H1 (cell line): ENCODE measurements at regions not wholly inside any gene's neighbourhood (a gene's known extent, or its start where the extent isn't known, plus 50 kb on each side); places are given as distances from the start of the nearest gene placed in this dataset.

Experiments used
- CTCF ChIA-PET: fragments of 300-600 bp; sonication (Branson Sonifier 250); formaldehyde crosslinking; loops from one replicate; lab custom pipeline; 2021; ENCODE audit not compliant: partially characterized antibody; lab: Charles Lee
- POLR2A ChIA-PET: fragments of 300-600 bp; sonication (Branson Sonifier 250); formaldehyde crosslinking; loops from one replicate; lab custom pipeline; 2021; ENCODE audit warnings: inconsistent platforms; ENCODE audit not compliant: partially characterized antibody; lab: Charles Lee
- DNase-seq, 2 experiments: peaks; one replicate each; pipeline versions ENCODE4 v3.0.0 to v3.0.0-alpha.2; 2010 to 2022; ENCODE audit warnings: low spot score in 2 of 2, low read depth in 1 of 2, mixed read lengths in 1 of 2
- FAIRE-seq: peaks from 2 replicates; lab custom pipeline; 2011; peaks lifted over from hg19 to GRCh38; lab: Jason Lieb, UNC
- H2AFZ ChIP-seq: 2 replicates; pipeline ENCODE4 v1.8.1; 2012; ENCODE audit warnings: low read length, inconsistent platforms
- H2AK5ac ChIP-seq: 2 replicates; pipeline ENCODE4 v1.6.1; 2013; ENCODE audit warnings: low read depth, low read length
- H2BK120ac ChIP-seq: replicated peaks from 2 replicates; pipeline ENCODE3; 2013; ENCODE audit warnings: low read depth, low read length, inconsistent platforms
- H2BK12ac ChIP-seq: 2 replicates; pipeline ENCODE4 v1.6.1; 2013; ENCODE audit warnings: low read depth, low read length
- H2BK15ac ChIP-seq: 2 replicates; pipeline ENCODE4 v1.6.1; 2013; ENCODE audit warnings: low read length
- H2BK20ac ChIP-seq: 2 replicates; pipeline ENCODE4 v1.6.1; 2013; ENCODE audit warnings: low read length
- H2BK5ac ChIP-seq: 2 replicates; pipeline ENCODE4 v1.6.1; 2013; ENCODE audit warnings: low read depth, low read length
- H3K14ac ChIP-seq: 2 replicates; pipeline ENCODE4 v1.6.1; 2013; ENCODE audit warnings: inconsistent platforms; ENCODE audit not compliant: insufficient read length
- H3K18ac ChIP-seq: 2 replicates; pipeline ENCODE4 v1.6.1; 2013; ENCODE audit warnings: low read length; ENCODE audit errors: extremely low read depth
- H3K23ac ChIP-seq: 2 replicates; pipeline ENCODE4 v1.6.1; 2013; ENCODE audit warnings: inconsistent platforms; ENCODE audit not compliant: insufficient read length
- H3K23me2 ChIP-seq: 2 replicates; pipeline ENCODE4 v1.6.1; 2013; ENCODE audit warnings: low read depth, low read length
- H3K27ac ChIP-seq: 2 replicates; pipeline ENCODE4 v1.6.1; 2011; ENCODE audit warnings: low read depth, low read length, inconsistent platforms
- H3K27me3 ChIP-seq, 4 experiments: replicated peaks in 1 of 4; 1 replicate in 1 of 4; 2 replicates in 3 of 4; pipeline versions ENCODE4 v1.6.1 to v1.8.1; 2011 to 2013; ENCODE audit warnings: low read length in 3 of 4, mild to moderate bottlenecking in 3 of 4, inconsistent platforms in 2 of 4, mixed read lengths in 2 of 4, moderate library complexity in 1 of 4; ENCODE audit not compliant: control insufficient read depth in 3 of 4, insufficient read depth in 3 of 4; ENCODE audit errors: extremely low read depth in 1 of 4
- H3K36me3 ChIP-seq, 4 experiments: 2 replicates each; pipeline versions ENCODE4 v1.6.1 to v1.8.1; 2011 to 2013; ENCODE audit warnings: mild to moderate bottlenecking in 4 of 4, low read length in 3 of 4, moderate library complexity in 2 of 4, control low read depth in 1 of 4, inconsistent platforms in 1 of 4; ENCODE audit not compliant: insufficient read depth in 4 of 4, control insufficient read depth in 2 of 4
- H3K4ac ChIP-seq: replicated peaks from 2 replicates; pipeline ENCODE3; 2013; ENCODE audit warnings: low read length, low read depth, mixed read lengths, inconsistent platforms; ENCODE audit not compliant: insufficient read length
- H3K4me1 ChIP-seq, 4 experiments: replicated peaks in 1 of 4; 1 replicate in 1 of 4; 2 replicates in 3 of 4; pipeline versions ENCODE4 v1.6.1 to v1.8.1; 2011 to 2013; ENCODE audit warnings: low read length in 3 of 4, inconsistent platforms in 2 of 4, mixed read lengths in 1 of 4; ENCODE audit not compliant: insufficient read depth in 4 of 4, control insufficient read depth in 3 of 4
- H3K4me2 ChIP-seq, 2 experiments: 2 replicates each; pipeline versions ENCODE4 v1.6.1 to v1.8.1; 2011 to 2013; ENCODE audit warnings: low read depth in 2 of 2, low read length in 2 of 2, control low read depth in 1 of 2, inconsistent platforms in 1 of 2, mild to moderate bottlenecking in 1 of 2; ENCODE audit not compliant: insufficient read depth in 1 of 2
- H3K4me3 ChIP-seq, 4 experiments: fragments of 200-600, 300-600 bp in 1 of 4; sonication (generic), shearing (Covaris generic), sonication (Bioruptor Twin) in 1 of 4; 2 replicates each; pipeline versions ENCODE4 v1.5.1 to v1.8.1; 2011 to 2016; ENCODE audit warnings: low read length in 4 of 4, low read depth in 3 of 4, control low read depth in 2 of 4, inconsistent platforms in 2 of 4, mild to moderate bottlenecking in 2 of 4, mixed read lengths in 1 of 4, moderate library complexity in 1 of 4; ENCODE audit not compliant: insufficient read depth in 2 of 4; ENCODE audit errors: extremely low read depth in 1 of 4
- H3K56ac ChIP-seq: replicated peaks from 2 replicates; pipeline ENCODE3; 2013; ENCODE audit warnings: low read depth, mild to moderate bottlenecking, mixed read lengths, low read length, inconsistent platforms; ENCODE audit not compliant: insufficient read length
- H3K79me1 ChIP-seq: 2 replicates; pipeline ENCODE4 v1.6.1; 2013; ENCODE audit warnings: low read depth, low read length, control low read depth
- H3K79me2 ChIP-seq, 2 experiments: 2 replicates each; pipeline versions ENCODE4 v1.6.1 to v1.8.1; 2012 to 2013; ENCODE audit warnings: low read length in 2 of 2, mild to moderate bottlenecking in 2 of 2, inconsistent platforms in 1 of 2; ENCODE audit not compliant: insufficient read depth in 2 of 2, control insufficient read depth in 1 of 2
- H3K9ac ChIP-seq, 4 experiments: replicated peaks in 1 of 4; 1 replicate in 1 of 4; 2 replicates in 3 of 4; pipeline versions ENCODE4 v1.6.1 to v1.8.1; 2011 to 2013; ENCODE audit warnings: low read depth in 3 of 4, low read length in 3 of 4, control low read depth in 2 of 4, mild to moderate bottlenecking in 2 of 4, moderate library complexity in 2 of 4, inconsistent platforms in 1 of 4; ENCODE audit errors: extremely low read depth in 1 of 4
- H3K9me3 ChIP-seq, 2 experiments: 2 replicates each; pipeline versions ENCODE4 v1.6.1 to v1.8.1; 2012 to 2013; ENCODE audit warnings: mild to moderate bottlenecking in 2 of 2, moderate library complexity in 2 of 2, control low read depth in 1 of 2, inconsistent platforms in 1 of 2, low read depth in 1 of 2, low read length in 1 of 2, mixed read lengths in 1 of 2; ENCODE audit not compliant: insufficient read depth in 2 of 2
- H4K20me1 ChIP-seq, 2 experiments: replicated peaks in 1 of 2; 2 replicates each; pipeline versions ENCODE3 to v1.8.1; 2011 to 2013; ENCODE audit warnings: inconsistent platforms in 2 of 2, low read length in 2 of 2, mild to moderate bottlenecking in 1 of 2; ENCODE audit not compliant: insufficient read depth in 2 of 2, control insufficient read depth in 1 of 2
- H4K5ac ChIP-seq: 2 replicates; pipeline ENCODE4 v1.6.1; 2013; ENCODE audit warnings: low read length, low read depth, mixed read lengths, inconsistent platforms; ENCODE audit not compliant: insufficient read length
- H4K8ac ChIP-seq: 2 replicates; pipeline ENCODE4 v1.8.0; 2013; ENCODE audit warnings: mild to moderate bottlenecking, moderate library complexity, low read length, inconsistent platforms; ENCODE audit not compliant: insufficient read depth; ENCODE audit errors: extremely low read depth
- H4K91ac ChIP-seq: replicated peaks from 2 replicates; pipeline ENCODE3; 2013; ENCODE audit warnings: low read length, mixed read lengths, inconsistent platforms; ENCODE audit not compliant: insufficient read length
- ASH2L ChIP-seq: fragments of 200-600, 300-600 bp; sonication (generic); IDR thresholded peaks from one replicate; pipeline ENCODE4 v1.7.1; 2017; ENCODE audit warnings: low read length
- BCL11A ChIP-seq, 2 experiments: IDR thresholded peaks; one replicate each; pipeline ENCODE4 v1.6.1; 2011; ENCODE audit warnings: low read depth in 2 of 2, low read length in 2 of 2, mild to moderate bottlenecking in 2 of 2
- EP300 ChIP-seq, 2 experiments: IDR thresholded peaks; 1 replicate in 1 of 2; 2 replicates in 1 of 2; pipeline ENCODE4 v1.6.1; 2011 to 2012; ENCODE audit warnings: low read depth in 2 of 2, low read length in 2 of 2, mild to moderate bottlenecking in 2 of 2, borderline replicate concordance in 1 of 2, inconsistent platforms in 1 of 2, moderate library complexity in 1 of 2
- EZH2 ChIP-seq: fragments of 200-600 bp; sonication (generic); IDR thresholded peaks from 2 replicates; pipeline ENCODE4 v1.7.1; 2012; ENCODE audit warnings: low read depth, mild to moderate bottlenecking, moderate library complexity, low read length, inconsistent platforms; ENCODE audit not compliant: severe bottlenecking
- GTF2F1 ChIP-seq: IDR thresholded peaks from 2 replicates; pipeline ENCODE4 v1.6.1; 2012; ENCODE audit warnings: low read depth, low read length, improper control_type of control experiment, borderline replicate concordance
- MAFK ChIP-seq: IDR thresholded peaks from 2 replicates; pipeline ENCODE4 v1.6.1; 2012; ENCODE audit warnings: low read depth, mild to moderate bottlenecking, improper control_type of control experiment, low read length
- POU5F1 ChIP-seq: IDR thresholded peaks from 2 replicates; pipeline ENCODE4 v1.6.1; 2011; ENCODE audit warnings: low read depth, mild to moderate bottlenecking, low read length, moderate library complexity
- RBBP5 ChIP-seq: IDR thresholded peaks from 2 replicates; pipeline ENCODE4 v1.7.1; 2012; ENCODE audit warnings: low read depth, mild to moderate bottlenecking, inconsistent platforms, low read length, moderate library complexity, borderline replicate concordance
- SIX5 ChIP-seq: IDR thresholded peaks from 2 replicates; pipeline ENCODE4 v1.6.1; 2011; ENCODE audit warnings: mild to moderate bottlenecking, low read depth, low read length
- SP1 ChIP-seq: IDR thresholded peaks from 2 replicates; pipeline ENCODE4 v1.6.1; 2011; ENCODE audit warnings: low read depth, low read length
- TCF12 ChIP-seq: IDR thresholded peaks from 2 replicates; pipeline ENCODE4 v1.6.1; 2011; ENCODE audit warnings: low read depth, mild to moderate bottlenecking, low read length
- YY1 ChIP-seq: IDR thresholded peaks from 2 replicates; pipeline ENCODE4 v1.6.1; 2011; ENCODE audit warnings: low read depth, mild to moderate bottlenecking, low read length
- WGBS, 2 experiments: shearing (Covaris generic) in 1 of 2; methylation state at CpG; one replicate each; pipeline versions ENCODE4 v1.1.6 to v1.1.7; 2013 to 2015; ENCODE audit warnings: low lambda C conversion rate in 2 of 2, mixed read lengths in 2 of 2, inconsistent platforms in 1 of 2, low coverage in 1 of 2, missing lambda C conversion rate in 1 of 2; ENCODE audit not compliant: insufficient replicate concordance in 2 of 2, insufficient coverage in 1 of 2, insufficient read length in 1 of 2; ENCODE audit errors: extremely low coverage in 1 of 2, missing lambda C conversion rate in 1 of 2; 5-methylcytosine and 5-hydroxymethylcytosine counted together

DNA sequence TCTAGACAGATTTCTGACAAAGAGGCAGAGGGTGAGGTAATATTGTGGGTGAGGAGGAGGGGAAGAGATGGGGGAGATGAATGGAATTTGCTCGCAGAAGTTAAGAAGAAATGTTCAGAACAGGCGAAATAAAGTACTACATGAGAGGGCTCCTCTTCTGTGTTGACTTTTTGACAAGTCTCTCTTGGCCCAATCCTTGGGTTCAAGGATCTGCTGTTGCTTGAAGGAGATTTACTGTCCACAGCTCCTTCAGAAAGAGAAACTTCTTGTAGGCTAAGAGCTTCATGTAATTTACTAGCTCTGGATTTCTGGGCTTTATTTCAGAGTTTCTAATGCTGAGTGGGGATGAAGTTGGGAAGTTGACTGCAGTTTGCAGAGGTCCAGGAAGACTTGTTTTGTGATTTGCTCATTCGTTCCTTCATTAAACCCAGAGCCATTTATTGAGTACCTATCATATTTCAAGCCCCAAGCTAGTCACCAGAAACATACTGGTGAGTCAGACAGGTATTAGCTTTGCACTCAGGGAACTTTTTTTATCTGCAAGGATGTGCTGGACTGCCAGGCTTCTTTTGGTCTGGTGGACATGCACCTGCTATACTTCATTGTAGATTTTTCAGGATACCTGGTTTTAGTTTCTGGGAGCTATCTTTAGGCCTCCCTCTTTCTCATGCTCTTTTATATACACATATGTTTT, 402.9 kb upstream of the CLINT1 start:
- H4K5ac ChIP-seq: no peak overlapping the region
- H2AFZ ChIP-seq: no peak overlapping the region
- H4K20me1 ChIP-seq: no peaks in the 10 kb centered on the region
- H2BK12ac ChIP-seq: no peak overlapping the region
- WGBS, 2 experiments: 91 to 100% methylated on average over 1 to 3 of the region's 3 CpGs
- peaks cover under 1 to 2% of the 10 kb centered on the region in 2 experiments; a peak in 2 of 4 replicates for H3K9me3 ChIP-seq
- no peak overlapping the region for H2BK5ac ChIP-seq
- H2AK5ac ChIP-seq: no peak overlapping the region
- no peak overlapping the region for H2BK20ac ChIP-seq
- H4K91ac ChIP-seq: no peak overlapping the region
- FAIRE-seq (no peak), DNase-seq (no peak)
- no peaks in the 10 kb centered on the region for H3K79me2 ChIP-seq
- H3K14ac ChIP-seq: no peak overlapping the region
- H3K18ac ChIP-seq: no peak overlapping the region
- H3K27ac ChIP-seq: no peak overlapping the region
- TF ChIP-seq MAFK (no peak), SP1 (no peak), SIX5 (no peak), RBBP5 (no peak), EP300 (IDR thresholded peaks at IDR 0.05; ENCODE audit: borderline replicate concordance in 1 of 2, low read depth in 2 of 2, low read length in 2 of 2) (no peak), YY1 (no peak), POU5F1 (no peak), TCF12 (no peak), EZH2 (no peak), ASH2L (no peak), GTF2F1 (no peak), BCL11A (IDR thresholded peaks at IDR 0.05; ENCODE audit: low read depth in 2 of 2, low read length in 2 of 2) (no peak)
- H3K4me3 ChIP-seq: no peak overlapping the region
- H3K79me1 ChIP-seq: no peaks in the 10 kb centered on the region
- H3K27me3 ChIP-seq: no peaks in the 10 kb centered on the region
- H2BK120ac ChIP-seq: no peak overlapping the region
- no peak overlapping the region for H3K9ac ChIP-seq
- no peaks in the 10 kb centered on the region for H3K4me1 ChIP-seq
- no peak overlapping the region for H4K8ac ChIP-seq
- POLR2A ChIA-PET: no interaction called here
- no peaks in the 10 kb centered on the region for H3K23me2 ChIP-seq
- no peak overlapping the region for H2BK15ac ChIP-seq
- H3K23ac ChIP-seq: no peak overlapping the region
- no peak overlapping the region for H3K4ac ChIP-seq
- no peak overlapping the region for H3K4me2 ChIP-seq
- H3K56ac ChIP-seq: no peak overlapping the region
- H3K36me3 ChIP-seq: no peaks in the 10 kb centered on the region
- CTCF ChIA-PET: no interaction called here
